Kidney capillary endothelial cell (primary cell): ENCODE measurements at regions not wholly inside any gene's neighbourhood (a gene's known extent, or its start where the extent isn't known, plus 50 kb on each side); places are given as distances from the start of the nearest gene placed in this dataset.

Source experiments
- DNase-seq: peaks from one replicate; pipeline ENCODE4 v3.0.0-alpha.2; 2018; ENCODE audit warnings: low spot score

GRCh38 chr10:3848775-3849635 lies 64.0 kb upstream of the KLF6 start:
- peak; percentile 62 for DNase-seq

GRCh38 chr10:3848005-3848774 lies 63.2 kb upstream of the KLF6 start:
- no peak for DNase-seq

- no peak for DNase-seq
Measured at GRCh38 chr10:3846736-3847135, 61.7 kb upstream of the KLF6 start.

GRCh38 chr10:3844491-3845025 lies 59.5 kb upstream of the KLF6 start:
- no peak for DNase-seq

GRCh38 chr10:3838460-3839437 lies 53.7 kb upstream of the KLF6 start:
- DNase-seq, result no peak

- no peak for DNase-seq
Measured at GRCh38 chr10:3837647-3838459, 52.8 kb upstream of the KLF6 start.

- no peak for DNase-seq
Measured at GRCh38 chr10:3836222-3836820, 51.3 kb upstream of the KLF6 start.

- DNase-seq, result peak; percentile 17
Measured at GRCh38 chr10:3835770-3836169, 50.8 kb upstream of the KLF6 start.

GRCh38 chr10:3834947-3835346 lies 49.9 kb upstream of the KLF6 start:
- no peak for DNase-seq
